Testis (tissue), 2 donors: ENCODE measurements at regions not wholly inside any gene's neighbourhood (a gene's known extent, or its start where the extent isn't known, plus 50 kb on each side); places are given as distances from the start of the nearest gene placed in this dataset.

ENCODE experiments used
- CTCF ChIP-seq, 3 experiments: fragments of 450-650 bp in 2 of 3; fragments of 200-600 bp in 1 of 3; sonication (generic) in 1 of 3; IDR thresholded peaks; one replicate each; pipeline ENCODE4 v1.5.1; 2016 to 2019; ENCODE audit warnings: antibody characterized with exemption in 3 of 3, mild to moderate bottlenecking in 2 of 3, moderate library complexity in 1 of 3
- POLR2A ChIP-seq: fragments of 450-650 bp; IDR thresholded peaks from one replicate; pipeline ENCODE4 v1.6.1; 2017; ENCODE audit warnings: antibody characterized with exemption, mild to moderate bottlenecking, moderate library complexity

GRCh38 chr1:244183037-244183436 lies 132.0 kb downstream of the ZBTB18 start:
- no peak for TF ChIP-seq CTCF (IDR thresholded peaks at IDR 0.05)
- TF ChIP-seq POLR2A = no peak
